HG03442 (cell line): ENCODE measurements at regions not wholly inside any gene's neighbourhood (a gene's known extent, or its start where the extent isn't known, plus 50 kb on each side); places are given as distances from the start of the nearest gene placed in this dataset.

Experiments used
- ATAC-seq: cut with Tn5 transposase; IDR thresholded peaks from one replicate; pipeline ENCODE4 v1.9.1; 2021; ENCODE audit warnings: mild to moderate bottlenecking, moderate library complexity; ENCODE audit not compliant: unreplicated experiment

DNA sequence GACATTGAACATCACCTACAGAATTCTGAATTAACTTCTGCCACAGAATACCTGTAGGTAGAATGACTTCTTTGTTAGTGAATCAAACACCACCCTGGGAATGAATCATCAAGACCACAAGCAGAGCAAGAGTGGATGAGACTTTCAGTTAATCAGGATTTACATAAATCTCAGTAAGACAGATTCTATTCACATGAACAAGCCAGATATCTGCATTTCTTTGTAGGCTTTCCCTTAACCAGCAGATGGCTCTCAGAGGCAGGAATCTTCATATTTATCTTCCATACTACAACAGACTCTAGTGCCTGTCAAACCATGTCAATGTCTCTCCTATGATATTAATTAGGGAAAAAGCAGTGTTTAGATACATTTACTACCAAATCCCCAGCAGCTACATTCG is 412.1 kb downstream of the KLF12 start:
- peak; percentile 99 for ATAC-seq

GRCh38 chr13:73721571-73721970 is 412.6 kb downstream of the KLF12 start:
- no peak for ATAC-seq

DNA sequence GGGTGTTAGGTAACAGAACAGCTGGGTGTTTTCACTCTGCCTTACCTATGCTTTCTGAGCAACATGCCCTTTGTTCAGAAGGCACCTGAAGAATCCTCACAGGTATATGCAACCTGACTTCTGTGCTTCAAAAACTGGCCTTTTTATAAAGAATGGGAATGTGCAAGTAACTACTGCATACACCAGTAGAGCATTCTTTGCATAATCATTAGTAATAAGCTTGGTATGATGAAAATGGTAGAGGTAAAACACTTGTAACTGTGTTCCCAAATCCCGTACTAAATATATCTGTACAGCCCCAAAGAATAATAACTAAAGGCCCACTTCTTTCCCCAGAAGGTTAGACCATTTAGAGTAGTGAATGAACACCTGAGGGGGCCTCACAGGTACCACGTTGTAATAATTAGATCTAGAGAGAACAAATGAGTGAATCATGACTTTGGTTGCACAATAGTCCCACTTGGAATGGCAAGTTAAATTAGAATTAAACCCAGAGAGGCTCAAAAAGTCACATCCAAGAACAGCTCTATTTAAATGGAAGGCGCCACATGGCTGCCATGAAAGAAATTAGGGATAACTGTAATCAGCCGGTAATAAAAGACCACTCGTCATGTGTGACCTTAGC is 413.9 kb downstream of the KLF12 start:
- ATAC-seq = no peak

GRCh38 chr13:73718246-73718645 is 416.0 kb downstream of the KLF12 start:
- no peak for ATAC-seq

DNA sequence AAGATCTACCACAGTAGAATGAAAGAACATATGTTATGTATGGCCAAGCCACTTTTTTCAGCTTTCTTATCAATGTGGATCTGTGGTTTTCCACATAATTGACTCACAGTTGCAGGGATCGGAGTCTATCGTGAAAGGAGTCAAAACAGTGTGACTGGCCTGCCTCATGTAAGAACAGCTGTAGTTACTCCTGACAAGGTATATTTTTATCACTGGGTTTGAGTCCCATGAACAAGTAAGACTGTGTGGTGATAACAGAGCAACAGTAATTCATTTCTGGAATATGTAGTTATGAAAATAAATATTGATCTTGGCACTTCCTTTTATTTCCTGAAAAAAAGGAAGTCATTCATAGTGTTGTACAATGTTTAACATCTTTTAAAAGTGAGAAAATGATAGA is 416.6 kb downstream of the KLF12 start:
- no peak for ATAC-seq

GRCh38 chr13:73715911-73716510 is 418.2 kb downstream of the KLF12 start:
- ATAC-seq = peak; percentile 57

GRCh38 chr13:73715114-73715910 is 418.9 kb downstream of the KLF12 start:
- peak; percentile 96 for ATAC-seq

DNA sequence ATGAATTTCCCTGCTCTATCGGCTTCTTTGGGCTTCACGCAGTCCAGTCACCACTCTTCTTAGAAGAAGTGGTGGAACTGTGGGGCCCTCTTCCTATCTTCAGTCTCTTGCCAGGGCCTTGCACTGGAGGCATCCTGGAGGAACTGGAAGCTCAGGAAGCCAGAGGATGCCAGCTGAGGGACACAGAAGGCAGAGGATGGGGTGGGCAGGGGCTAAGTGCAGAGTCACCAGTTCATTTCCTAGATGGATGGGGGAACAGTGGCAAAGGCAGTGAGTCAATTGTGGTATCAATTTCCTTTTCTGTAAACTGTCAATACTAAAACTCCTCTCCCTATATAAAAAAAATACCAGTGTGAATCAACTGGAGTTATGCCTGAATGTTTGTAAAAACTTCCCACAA is 419.7 kb downstream of the KLF12 start:
- no peak for ATAC-seq

DNA sequence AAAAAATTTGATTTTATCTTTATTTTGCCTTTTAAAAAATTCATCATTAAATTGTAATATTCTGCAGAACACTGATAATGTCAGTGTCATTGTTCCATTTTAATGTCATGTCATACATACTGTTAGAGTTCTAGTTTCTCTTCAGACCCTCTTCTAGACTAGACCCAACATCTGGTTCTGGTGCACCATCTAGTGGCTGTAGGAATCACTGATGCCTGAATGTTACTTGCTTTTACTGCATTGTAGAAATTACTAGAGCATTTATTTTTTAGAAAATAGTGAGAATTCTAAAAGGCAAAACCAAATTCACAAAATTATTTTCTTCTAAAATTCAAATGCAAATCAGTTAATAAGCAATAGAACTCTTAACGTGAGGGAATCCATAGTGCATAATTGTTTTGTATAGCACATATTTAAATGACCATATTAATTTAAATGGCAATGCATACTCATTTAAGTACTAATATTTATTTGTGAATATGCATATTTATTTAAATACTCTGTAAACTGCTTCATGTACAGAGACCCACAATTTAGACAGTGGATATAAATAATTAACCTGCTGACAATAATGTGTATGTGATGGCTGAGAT is 425.7 kb downstream of the KLF12 start:
- peak; percentile 96 for ATAC-seq

DNA sequence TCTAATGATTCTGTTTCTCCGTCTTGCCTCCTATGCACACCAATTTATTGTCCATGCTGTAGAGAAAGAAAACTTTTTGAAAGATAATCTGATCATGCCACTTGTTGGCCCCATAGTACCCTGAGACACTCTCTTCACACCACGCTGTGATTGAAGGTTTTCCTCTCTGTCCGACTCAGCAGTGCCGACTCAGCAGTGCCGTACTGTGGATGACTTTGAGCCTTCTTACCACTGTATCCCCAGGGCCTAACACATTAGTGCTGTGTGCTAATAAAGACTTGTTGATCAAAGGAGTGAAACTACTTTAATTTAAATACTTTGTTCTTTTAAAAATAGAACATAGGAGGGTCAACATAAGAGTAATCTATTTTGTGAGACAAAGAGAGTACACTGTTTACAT is 429.6 kb downstream of the KLF12 start:
- ATAC-seq = no peak

DNA sequence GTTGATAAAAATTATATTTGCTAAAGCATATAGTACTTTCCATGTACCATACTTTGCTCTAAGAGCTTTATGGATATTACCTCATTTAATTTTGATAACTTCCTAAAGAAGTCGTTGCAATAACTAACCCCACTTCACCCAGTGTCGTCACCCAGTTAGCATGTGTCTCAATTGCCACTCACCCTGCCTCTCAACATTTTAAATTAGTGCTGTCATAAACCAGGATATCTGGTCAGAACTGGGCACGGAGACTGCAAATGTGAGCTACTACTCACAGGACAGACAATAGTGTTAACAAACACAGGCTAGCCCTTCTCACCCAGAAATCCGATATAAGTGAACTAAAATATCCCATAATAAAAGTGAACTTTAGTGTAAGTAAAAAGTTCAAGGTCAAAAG is 430.6 kb downstream of the KLF12 start:
- no peak for ATAC-seq

GRCh38 chr13:73702419-73703071 is 431.7 kb downstream of the KLF12 start:
- peak; percentile 86 for ATAC-seq

DNA sequence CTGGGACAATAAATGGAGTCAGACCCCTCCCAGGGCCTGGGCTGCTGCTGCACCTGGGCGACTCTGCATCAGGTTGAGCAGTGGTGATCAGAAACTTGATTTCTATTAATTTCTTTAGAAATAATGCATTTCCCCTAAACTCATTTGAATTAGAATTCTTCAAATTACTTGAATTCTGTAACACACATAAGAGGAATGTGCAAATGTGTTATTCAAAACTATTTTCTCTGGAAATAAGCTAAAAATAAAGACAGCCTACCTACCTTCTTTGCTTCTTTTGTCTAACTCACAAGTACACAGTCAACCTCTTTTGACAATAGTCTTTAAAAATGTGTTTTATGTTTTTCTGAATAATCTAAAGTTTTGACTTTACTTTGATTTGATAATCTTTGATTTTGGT is 433.0 kb downstream of the KLF12 start:
- no peak for ATAC-seq

DNA sequence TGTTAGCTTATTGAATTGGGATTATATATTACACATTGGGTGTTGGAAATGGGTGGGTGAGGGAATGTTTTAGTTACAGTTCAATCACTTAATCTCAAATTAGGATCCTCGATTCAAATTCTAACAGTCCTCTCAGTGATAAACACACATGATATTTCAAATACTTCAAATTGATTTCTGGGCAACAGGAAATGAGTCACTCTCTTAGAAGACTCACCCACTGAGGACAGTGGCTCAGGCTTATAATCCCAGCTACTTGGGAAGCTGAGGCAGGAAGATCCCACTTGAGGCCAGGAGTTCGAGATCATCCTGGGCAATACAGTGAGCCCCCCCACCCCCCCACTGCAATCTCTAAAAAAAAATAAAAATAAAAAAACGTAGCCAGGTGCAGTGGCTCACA is 435.3 kb downstream of the KLF12 start:
- no peak for ATAC-seq

DNA sequence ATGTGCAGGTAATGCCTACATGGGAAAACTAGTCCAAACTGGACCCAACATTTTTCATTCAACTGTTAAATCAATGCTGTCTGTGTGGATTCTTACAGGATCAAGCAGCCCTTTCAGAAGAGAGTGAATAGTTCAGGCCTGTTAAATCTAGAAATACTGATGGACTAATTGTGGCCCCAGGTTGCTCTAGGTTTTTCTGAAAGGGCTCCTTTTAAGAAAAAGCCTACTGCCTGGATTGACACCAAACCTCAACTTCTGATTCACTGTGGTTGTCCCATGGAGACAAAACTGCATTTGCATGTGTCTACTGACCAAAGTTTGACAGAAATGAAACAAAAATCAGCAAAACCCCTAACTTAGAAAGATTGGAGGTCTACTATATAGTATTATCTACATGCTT is 437.0 kb downstream of the KLF12 start:
- ATAC-seq = no peak

DNA sequence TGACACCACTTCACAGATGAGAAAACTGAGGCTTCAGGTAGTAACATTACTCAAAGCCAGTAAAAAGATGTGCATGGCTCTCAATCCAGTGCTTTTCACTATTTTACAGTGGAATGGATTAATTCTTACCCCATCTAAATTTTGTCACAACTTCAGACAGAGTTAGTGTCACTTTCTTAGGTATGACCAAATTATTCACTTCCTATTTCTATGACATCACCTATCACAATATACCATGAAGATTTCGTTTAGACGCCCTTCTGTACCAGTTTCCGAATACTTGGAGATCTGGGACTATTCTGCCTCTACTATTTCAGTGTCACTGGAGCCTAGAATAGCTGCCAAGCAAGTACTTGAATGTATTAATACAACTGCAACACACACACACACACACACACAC is 437.5 kb downstream of the KLF12 start:
- no peak for ATAC-seq

GRCh38 chr13:73696271-73696670 is 437.9 kb downstream of the KLF12 start:
- no peak for ATAC-seq

DNA sequence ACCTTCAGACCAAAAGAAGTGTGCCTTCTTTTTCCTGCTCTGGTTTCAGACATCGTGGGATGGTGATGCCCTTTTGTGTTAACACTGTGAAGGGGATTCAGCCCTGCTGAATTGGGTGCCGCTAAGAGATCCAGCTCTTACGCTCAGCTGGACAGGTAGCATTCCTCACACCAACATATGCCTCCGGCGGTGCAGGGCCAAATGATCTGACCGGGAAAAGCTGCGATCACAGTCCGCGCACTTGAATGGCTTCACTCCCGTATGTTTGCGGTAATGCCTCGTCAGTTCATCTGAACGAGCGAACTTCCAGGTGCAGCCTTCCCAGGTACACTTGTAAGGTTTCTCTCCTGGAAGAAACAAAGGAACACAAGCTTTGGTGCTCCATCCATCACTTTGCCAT is 438.9 kb downstream of the KLF12 start:
- no peak for ATAC-seq

GRCh38 chr13:73693215-73693614 is 441.0 kb downstream of the KLF12 start:
- ATAC-seq = no peak

- ATAC-seq = no peak
Observed at GRCh38 chr13:73691891-73692290, 442.3 kb downstream of the KLF12 start.

- ATAC-seq = no peak
Observed at GRCh38 chr13:73687929-73688328, 446.3 kb downstream of the KLF12 start.
